ENCODE measurements at regions not wholly inside any gene's neighbourhood (a gene's known extent, or its start where the extent isn't known, plus 50 kb on each side); places are given as distances from the start of the nearest gene placed in this dataset.

- TF ChIP-seq FOS (IDR thresholded peaks at IDR 0.05; ENCODE audit: low read depth, low read length), result no peak
- no peak for TF ChIP-seq RFX5 (IDR thresholded peaks at IDR 0.05; ENCODE audit: low read depth, low read length)
- no peak for TF ChIP-seq CTCF (conservative IDR thresholded peaks at IDR 0.05; ENCODE audit: low read depth, low read length)
- TF ChIP-seq MXI1 (IDR thresholded peaks at IDR 0.05; ENCODE audit: borderline replicate concordance, low read depth, low read length), result no peak
- no peak for TF ChIP-seq POLR2A (IDR thresholded peaks at IDR 0.05; ENCODE audit: low read depth, low read length)
- no peak for TF ChIP-seq MAZ (IDR thresholded peaks at IDR 0.05; ENCODE audit: borderline replicate concordance, low read depth, low read length)
- no peak for TF ChIP-seq CHD1 (IDR thresholded peaks at IDR 0.05; ENCODE audit: low read depth, low read length)
- no peak for TF ChIP-seq RCOR1 (IDR thresholded peaks at IDR 0.05; ENCODE audit: insufficient replicate concordance, low read length)
- no peak for TF ChIP-seq RAD21 (IDR thresholded peaks at IDR 0.05; ENCODE audit: low read length)
- TF ChIP-seq USF2 (IDR thresholded peaks at IDR 0.05; ENCODE audit: low read depth, low read length), result no peak
- TF ChIP-seq MAFK (IDR thresholded peaks at IDR 0.05; ENCODE audit: low read depth, low read length), result no peak
- TF ChIP-seq ELK1 (IDR thresholded peaks at IDR 0.05; ENCODE audit: borderline replicate concordance, low read depth, low read length), result no peak
Observed at GRCh38 chr1:164423136-164423535, 135.8 kb upstream of the PBX1 start.

All from IMR-90 (cell line).